H1 (cell line): ENCODE measurements at regions not wholly inside any gene's neighbourhood (a gene's known extent, or its start where the extent isn't known, plus 50 kb on each side); places are given as distances from the start of the nearest gene placed in this dataset.
A peak's percentile ranks its signal among the peaks of the same experiment; 100 is the strongest.

ENCODE experiments used
- CTCF ChIA-PET: fragments of 300-600 bp; sonication (Branson Sonifier 250); formaldehyde crosslinking; loops from one replicate; lab custom pipeline; 2021; ENCODE audit not compliant: partially characterized antibody; lab: Charles Lee
- POLR2A ChIA-PET: fragments of 300-600 bp; sonication (Branson Sonifier 250); formaldehyde crosslinking; loops from one replicate; lab custom pipeline; 2021; ENCODE audit warnings: inconsistent platforms; ENCODE audit not compliant: partially characterized antibody; lab: Charles Lee
- DNase-seq, 2 experiments: peaks; one replicate each; pipeline versions ENCODE4 v3.0.0 to v3.0.0-alpha.2; 2010 to 2022; ENCODE audit warnings: low spot score in 2 of 2, low read depth in 1 of 2, mixed read lengths in 1 of 2
- FAIRE-seq: peaks from 2 replicates; lab custom pipeline; 2011; peaks lifted over from hg19 to GRCh38; lab: Jason Lieb, UNC
- H2AFZ ChIP-seq: 2 replicates; pipeline ENCODE4 v1.8.1; 2012; ENCODE audit warnings: low read length, inconsistent platforms
- H2AK5ac ChIP-seq: 2 replicates; pipeline ENCODE4 v1.6.1; 2013; ENCODE audit warnings: low read depth, low read length
- H2BK120ac ChIP-seq: replicated peaks from 2 replicates; pipeline ENCODE3; 2013; ENCODE audit warnings: low read depth, low read length, inconsistent platforms
- H2BK12ac ChIP-seq: 2 replicates; pipeline ENCODE4 v1.6.1; 2013; ENCODE audit warnings: low read depth, low read length
- H2BK15ac ChIP-seq: 2 replicates; pipeline ENCODE4 v1.6.1; 2013; ENCODE audit warnings: low read length
- H2BK20ac ChIP-seq: 2 replicates; pipeline ENCODE4 v1.6.1; 2013; ENCODE audit warnings: low read length
- H2BK5ac ChIP-seq: 2 replicates; pipeline ENCODE4 v1.6.1; 2013; ENCODE audit warnings: low read depth, low read length
- H3K14ac ChIP-seq: 2 replicates; pipeline ENCODE4 v1.6.1; 2013; ENCODE audit warnings: inconsistent platforms; ENCODE audit not compliant: insufficient read length
- H3K18ac ChIP-seq: 2 replicates; pipeline ENCODE4 v1.6.1; 2013; ENCODE audit warnings: low read length; ENCODE audit errors: extremely low read depth
- H3K23ac ChIP-seq: 2 replicates; pipeline ENCODE4 v1.6.1; 2013; ENCODE audit warnings: inconsistent platforms; ENCODE audit not compliant: insufficient read length
- H3K23me2 ChIP-seq: 2 replicates; pipeline ENCODE4 v1.6.1; 2013; ENCODE audit warnings: low read depth, low read length
- H3K27ac ChIP-seq: 2 replicates; pipeline ENCODE4 v1.6.1; 2011; ENCODE audit warnings: low read depth, low read length, inconsistent platforms
- H3K27me3 ChIP-seq, 4 experiments: replicated peaks in 1 of 4; 1 replicate in 1 of 4; 2 replicates in 3 of 4; pipeline versions ENCODE4 v1.6.1 to v1.8.1; 2011 to 2013; ENCODE audit warnings: low read length in 3 of 4, mild to moderate bottlenecking in 3 of 4, inconsistent platforms in 2 of 4, mixed read lengths in 2 of 4, moderate library complexity in 1 of 4; ENCODE audit not compliant: control insufficient read depth in 3 of 4, insufficient read depth in 3 of 4; ENCODE audit errors: extremely low read depth in 1 of 4
- H3K36me3 ChIP-seq, 4 experiments: 2 replicates each; pipeline versions ENCODE4 v1.6.1 to v1.8.1; 2011 to 2013; ENCODE audit warnings: mild to moderate bottlenecking in 4 of 4, low read length in 3 of 4, moderate library complexity in 2 of 4, control low read depth in 1 of 4, inconsistent platforms in 1 of 4; ENCODE audit not compliant: insufficient read depth in 4 of 4, control insufficient read depth in 2 of 4
- H3K4ac ChIP-seq: replicated peaks from 2 replicates; pipeline ENCODE3; 2013; ENCODE audit warnings: low read length, low read depth, mixed read lengths, inconsistent platforms; ENCODE audit not compliant: insufficient read length
- H3K4me1 ChIP-seq, 4 experiments: replicated peaks in 1 of 4; 1 replicate in 1 of 4; 2 replicates in 3 of 4; pipeline versions ENCODE4 v1.6.1 to v1.8.1; 2011 to 2013; ENCODE audit warnings: low read length in 3 of 4, inconsistent platforms in 2 of 4, mixed read lengths in 1 of 4; ENCODE audit not compliant: insufficient read depth in 4 of 4, control insufficient read depth in 3 of 4
- H3K4me2 ChIP-seq, 2 experiments: 2 replicates each; pipeline versions ENCODE4 v1.6.1 to v1.8.1; 2011 to 2013; ENCODE audit warnings: low read depth in 2 of 2, low read length in 2 of 2, control low read depth in 1 of 2, inconsistent platforms in 1 of 2, mild to moderate bottlenecking in 1 of 2; ENCODE audit not compliant: insufficient read depth in 1 of 2
- H3K4me3 ChIP-seq, 4 experiments: fragments of 200-600, 300-600 bp in 1 of 4; sonication (generic), shearing (Covaris generic), sonication (Bioruptor Twin) in 1 of 4; 2 replicates each; pipeline versions ENCODE4 v1.5.1 to v1.8.1; 2011 to 2016; ENCODE audit warnings: low read length in 4 of 4, low read depth in 3 of 4, control low read depth in 2 of 4, inconsistent platforms in 2 of 4, mild to moderate bottlenecking in 2 of 4, mixed read lengths in 1 of 4, moderate library complexity in 1 of 4; ENCODE audit not compliant: insufficient read depth in 2 of 4; ENCODE audit errors: extremely low read depth in 1 of 4
- H3K56ac ChIP-seq: replicated peaks from 2 replicates; pipeline ENCODE3; 2013; ENCODE audit warnings: low read depth, mild to moderate bottlenecking, mixed read lengths, low read length, inconsistent platforms; ENCODE audit not compliant: insufficient read length
- H3K79me1 ChIP-seq: 2 replicates; pipeline ENCODE4 v1.6.1; 2013; ENCODE audit warnings: low read depth, low read length, control low read depth
- H3K79me2 ChIP-seq, 2 experiments: 2 replicates each; pipeline versions ENCODE4 v1.6.1 to v1.8.1; 2012 to 2013; ENCODE audit warnings: low read length in 2 of 2, mild to moderate bottlenecking in 2 of 2, inconsistent platforms in 1 of 2; ENCODE audit not compliant: insufficient read depth in 2 of 2, control insufficient read depth in 1 of 2
- H3K9ac ChIP-seq, 4 experiments: replicated peaks in 1 of 4; 1 replicate in 1 of 4; 2 replicates in 3 of 4; pipeline versions ENCODE4 v1.6.1 to v1.8.1; 2011 to 2013; ENCODE audit warnings: low read depth in 3 of 4, low read length in 3 of 4, control low read depth in 2 of 4, mild to moderate bottlenecking in 2 of 4, moderate library complexity in 2 of 4, inconsistent platforms in 1 of 4; ENCODE audit errors: extremely low read depth in 1 of 4
- H3K9me3 ChIP-seq, 2 experiments: 2 replicates each; pipeline versions ENCODE4 v1.6.1 to v1.8.1; 2012 to 2013; ENCODE audit warnings: mild to moderate bottlenecking in 2 of 2, moderate library complexity in 2 of 2, control low read depth in 1 of 2, inconsistent platforms in 1 of 2, low read depth in 1 of 2, low read length in 1 of 2, mixed read lengths in 1 of 2; ENCODE audit not compliant: insufficient read depth in 2 of 2
- H4K20me1 ChIP-seq, 2 experiments: replicated peaks in 1 of 2; 2 replicates each; pipeline versions ENCODE3 to v1.8.1; 2011 to 2013; ENCODE audit warnings: inconsistent platforms in 2 of 2, low read length in 2 of 2, mild to moderate bottlenecking in 1 of 2; ENCODE audit not compliant: insufficient read depth in 2 of 2, control insufficient read depth in 1 of 2
- H4K5ac ChIP-seq: 2 replicates; pipeline ENCODE4 v1.6.1; 2013; ENCODE audit warnings: low read length, low read depth, mixed read lengths, inconsistent platforms; ENCODE audit not compliant: insufficient read length
- H4K8ac ChIP-seq: 2 replicates; pipeline ENCODE4 v1.8.0; 2013; ENCODE audit warnings: mild to moderate bottlenecking, moderate library complexity, low read length, inconsistent platforms; ENCODE audit not compliant: insufficient read depth; ENCODE audit errors: extremely low read depth
- H4K91ac ChIP-seq: replicated peaks from 2 replicates; pipeline ENCODE3; 2013; ENCODE audit warnings: low read length, mixed read lengths, inconsistent platforms; ENCODE audit not compliant: insufficient read length
- ASH2L ChIP-seq: fragments of 200-600, 300-600 bp; sonication (generic); IDR thresholded peaks from one replicate; pipeline ENCODE4 v1.7.1; 2017; ENCODE audit warnings: low read length
- CBX5 ChIP-seq: fragments of 300-800, 300-1000 bp; sonication (generic); IDR thresholded peaks from 2 replicates; pipeline ENCODE4 v1.7.1; 2016; ENCODE audit warnings: antibody characterized with exemption, low read length, low read depth
- CBX8 ChIP-seq: fragments of 300-800, 300-1000 bp; sonication (generic); IDR thresholded peaks from 2 replicates; pipeline ENCODE4 v1.7.1; 2016; ENCODE audit warnings: low read depth, low read length, borderline replicate concordance
- CREB1 ChIP-seq: IDR thresholded peaks from 2 replicates; pipeline ENCODE4 v1.6.1; 2012; ENCODE audit warnings: inconsistent platforms
- HDAC6 ChIP-seq: IDR thresholded peaks from one replicate; pipeline ENCODE4 v1.7.1; 2012; ENCODE audit warnings: low read depth, mild to moderate bottlenecking, inconsistent platforms, low read length, moderate library complexity
- KDM5A ChIP-seq: fragments of 200-600 bp; IDR thresholded peaks from 2 replicates; pipeline ENCODE4 v1.7.1; 2012; ENCODE audit warnings: mild to moderate bottlenecking, low read length, inconsistent platforms, mixed read lengths
- MAFK ChIP-seq: IDR thresholded peaks from 2 replicates; pipeline ENCODE4 v1.6.1; 2012; ENCODE audit warnings: low read depth, mild to moderate bottlenecking, improper control_type of control experiment, low read length
- PHF8 ChIP-seq: fragments of 200-600 bp; sonication (generic); conservative IDR thresholded peaks from 2 replicates; pipeline ENCODE4 v1.7.1; 2012; ENCODE audit warnings: low read depth, mild to moderate bottlenecking, inconsistent platforms, low read length, moderate library complexity
- POU5F1 ChIP-seq: IDR thresholded peaks from 2 replicates; pipeline ENCODE4 v1.6.1; 2011; ENCODE audit warnings: low read depth, mild to moderate bottlenecking, low read length, moderate library complexity
- SP1 ChIP-seq: IDR thresholded peaks from 2 replicates; pipeline ENCODE4 v1.6.1; 2011; ENCODE audit warnings: low read depth, low read length
- WGBS, 2 experiments: shearing (Covaris generic) in 1 of 2; methylation state at CpG; one replicate each; pipeline versions ENCODE4 v1.1.6 to v1.1.7; 2013 to 2015; ENCODE audit warnings: low lambda C conversion rate in 2 of 2, mixed read lengths in 2 of 2, inconsistent platforms in 1 of 2, low coverage in 1 of 2, missing lambda C conversion rate in 1 of 2; ENCODE audit not compliant: insufficient replicate concordance in 2 of 2, insufficient coverage in 1 of 2, insufficient read length in 1 of 2; ENCODE audit errors: extremely low coverage in 1 of 2, missing lambda C conversion rate in 1 of 2; 5-methylcytosine and 5-hydroxymethylcytosine counted together

DNA sequence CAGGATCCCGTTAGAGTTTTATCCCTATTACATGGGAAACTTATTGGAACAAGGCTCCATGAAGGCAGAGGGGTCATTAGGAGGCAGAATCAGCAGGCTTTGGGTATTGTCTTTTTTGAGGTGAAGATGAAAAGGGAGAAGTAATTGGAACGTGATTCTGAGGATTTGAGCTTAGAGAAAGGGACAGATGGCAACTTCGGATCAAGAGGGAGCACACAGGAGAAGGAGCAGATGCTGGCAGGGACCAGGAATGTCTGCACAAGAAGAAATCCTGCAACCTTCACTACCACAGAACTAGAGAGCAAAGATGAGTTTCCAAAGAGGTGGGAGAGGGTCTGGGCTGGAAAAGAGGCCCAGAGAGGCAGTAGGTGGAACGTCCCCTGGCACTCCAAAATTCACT lies 202.8 kb downstream of the RRAGC start:
- H2BK20ac ChIP-seq = no peak overlapping the region
- no peak overlapping the region for H4K5ac ChIP-seq
- H3K23ac ChIP-seq = no peak overlapping the region
- H3K4me3 ChIP-seq = no peak overlapping the region
- H2AK5ac ChIP-seq = no peak overlapping the region
- H4K8ac ChIP-seq = no peak overlapping the region
- POLR2A ChIA-PET = no interaction called here
- no peak overlapping the region for H4K91ac ChIP-seq
- TF ChIP-seq MAFK (no peak), CBX5 (no peak), KDM5A (no peak), ASH2L (no peak), HDAC6 (no peak), CBX8 (no peak), SP1 (no peak), PHF8 (no peak), CREB1 (no peak), POU5F1 (no peak)
- TF ChIP-seq, all 59 proteins: peak for 0
- H3K9ac ChIP-seq = no peak overlapping the region
- H3K4me1 ChIP-seq = no peaks in the 10 kb centered on the region
- H3K9me3 ChIP-seq = peaks cover 10 to 12% of the 10 kb centered on the region in 2 experiments; a peak in 3 of 4 replicates
- H3K36me3 ChIP-seq = no peaks in the 10 kb centered on the region
- H2AFZ ChIP-seq = no peak overlapping the region
- no peak overlapping the region for H3K27ac ChIP-seq
- no peak overlapping the region for H3K56ac ChIP-seq
- H3K79me1 ChIP-seq = no peaks in the 10 kb centered on the region
- FAIRE-seq (no peak), DNase-seq (no peak)
- WGBS, 2 experiments = 77% methylated on average over 4 of the region's 4 CpGs; no CpG with 5 or more reads in 1 of the 2 experiments
- H2BK5ac ChIP-seq = peak overlapping the region; percentile 56; the same call in 1 of the 2 replicates
- CTCF ChIA-PET = no interaction called here
- H3K14ac ChIP-seq = no peak overlapping the region
- no peaks in the 10 kb centered on the region for H4K20me1 ChIP-seq
- no peak overlapping the region for H2BK15ac ChIP-seq
- no peak overlapping the region; the same call in none of the 2 replicates for H3K18ac ChIP-seq
- H3K79me2 ChIP-seq = no peaks in the 10 kb centered on the region
- no peak overlapping the region for H2BK120ac ChIP-seq
- no peak overlapping the region for H2BK12ac ChIP-seq
- no peaks in the 10 kb centered on the region; a peak in 3 of 7 replicates for H3K27me3 ChIP-seq
- H3K4me2 ChIP-seq = no peak overlapping the region
- no peak overlapping the region for H3K4ac ChIP-seq
- H3K23me2 ChIP-seq = no peaks in the 10 kb centered on the region; the same call in 1 of the 2 replicates
